Activated CD4-positive, CD25-positive, alpha-beta regulatory T cell (primary cell): ENCODE measurements at regions not wholly inside any gene's neighbourhood (a gene's known extent, or its start where the extent isn't known, plus 50 kb on each side); places are given as distances from the start of the nearest gene placed in this dataset.
"Not testable (repeated sequence)": the region's sequence is repeated elsewhere in the genome, so short reads cannot be mapped to it uniquely, and the experiment has no call there.

ENCODE experiments used
- DNase-seq, 4 experiments: peaks; one replicate each; lab custom pipeline; 2025; lab: John Stamatoyannopoulos, UW

DNA sequence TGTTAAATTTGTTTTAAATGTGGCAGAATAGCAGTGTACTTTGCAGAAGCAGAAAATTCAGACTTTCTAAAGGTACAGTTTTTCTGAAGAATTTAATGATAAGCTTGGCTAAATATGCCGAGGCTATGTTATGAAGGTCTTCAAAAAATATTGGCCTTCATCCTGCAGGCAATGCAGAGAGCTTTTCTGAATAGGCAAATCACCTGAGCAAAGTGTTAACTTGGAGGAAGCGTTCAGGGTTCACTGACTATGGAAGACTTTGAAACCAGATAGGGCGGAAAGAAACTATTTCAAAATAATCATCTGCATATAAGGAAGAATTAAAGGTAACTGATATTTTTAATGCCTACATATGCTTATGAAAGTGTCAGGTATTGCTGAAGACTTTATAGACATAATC is 133.7 kb upstream of the SETBP1 start:
- no peak for DNase-seq

DNA sequence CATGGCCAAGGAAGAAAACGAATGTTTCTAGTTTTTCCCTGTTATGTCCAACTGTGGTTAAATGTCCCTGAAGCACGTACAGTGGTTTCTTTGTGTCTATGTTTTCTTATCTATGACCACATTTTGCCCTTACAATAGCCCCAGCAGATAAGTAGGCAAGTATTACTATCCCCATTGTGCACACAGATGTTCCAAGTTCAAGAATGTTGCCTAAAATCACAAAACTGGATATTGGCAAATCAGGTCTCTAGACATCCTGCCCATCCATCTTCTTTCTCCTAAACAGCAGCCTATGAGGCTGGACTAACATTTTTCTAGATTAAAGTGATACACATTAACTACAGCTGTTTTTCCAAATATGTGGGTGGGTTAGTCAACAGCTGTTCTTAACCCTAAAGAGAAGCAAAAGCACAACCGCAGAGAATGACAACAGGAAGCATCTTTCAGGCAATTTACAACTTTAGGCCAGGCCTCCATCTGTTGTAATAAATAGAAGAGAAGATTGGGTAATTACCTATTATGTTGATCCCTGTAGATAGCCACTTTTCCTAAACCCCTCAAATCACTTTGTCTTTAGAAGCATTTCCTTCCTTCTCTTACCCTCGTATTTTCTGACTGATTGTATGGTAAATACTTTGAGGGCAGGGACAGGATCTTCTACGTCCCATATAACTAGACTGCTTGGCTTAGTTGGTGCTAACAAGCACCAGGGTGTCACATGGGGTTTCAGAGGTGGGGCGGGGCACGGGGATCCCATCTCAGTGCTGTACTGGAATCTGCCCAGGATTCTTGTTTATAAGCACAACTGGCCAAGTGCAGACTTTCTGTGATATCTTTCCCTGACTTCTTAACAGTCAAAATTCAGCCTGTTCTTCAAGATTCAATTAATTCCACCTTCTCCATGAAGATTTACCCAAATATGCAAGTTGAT is 132.1 kb upstream of the SETBP1 start:
- no peak for DNase-seq

DNA sequence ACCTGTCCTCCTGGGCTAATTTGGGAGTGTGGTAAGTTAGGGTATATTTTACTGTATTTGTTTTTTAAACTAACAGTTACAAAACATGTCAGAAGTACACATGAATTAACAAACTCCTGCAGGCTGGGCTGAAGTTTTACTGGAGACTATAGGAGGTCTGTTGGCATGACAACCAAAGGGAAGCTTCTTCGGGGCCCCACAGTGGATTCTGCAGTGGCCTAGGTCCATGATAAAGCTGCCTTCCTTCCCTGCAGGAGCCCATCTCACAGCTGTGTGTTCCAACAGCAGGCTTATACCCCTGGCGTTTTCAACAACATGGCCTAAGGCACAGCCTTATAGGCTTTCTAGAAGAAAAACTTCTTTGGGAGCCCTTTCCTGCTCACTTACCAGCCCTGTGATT is 128.0 kb upstream of the SETBP1 start:
- DNase-seq, result no peak

DNA sequence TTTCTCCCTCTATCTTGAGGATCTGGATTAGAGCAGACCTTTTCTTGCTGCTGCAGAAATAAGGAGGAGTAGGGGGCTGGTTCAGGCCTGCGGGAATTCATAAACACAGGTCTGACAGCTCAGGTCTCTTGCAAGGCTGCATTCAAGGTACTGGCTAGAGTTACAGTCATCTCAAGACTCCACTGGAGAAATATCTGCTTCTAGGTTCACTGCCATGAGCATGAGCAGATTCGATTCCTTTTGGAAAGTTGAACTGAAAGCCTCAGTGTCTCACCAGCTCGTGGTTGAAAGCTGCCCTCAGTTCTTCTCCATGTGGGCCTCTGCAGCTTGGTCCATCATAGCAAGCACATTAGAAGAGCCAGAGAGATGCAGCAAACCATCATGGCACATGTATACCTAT is 124.4 kb upstream of the SETBP1 start:
- no peak for DNase-seq

DNA sequence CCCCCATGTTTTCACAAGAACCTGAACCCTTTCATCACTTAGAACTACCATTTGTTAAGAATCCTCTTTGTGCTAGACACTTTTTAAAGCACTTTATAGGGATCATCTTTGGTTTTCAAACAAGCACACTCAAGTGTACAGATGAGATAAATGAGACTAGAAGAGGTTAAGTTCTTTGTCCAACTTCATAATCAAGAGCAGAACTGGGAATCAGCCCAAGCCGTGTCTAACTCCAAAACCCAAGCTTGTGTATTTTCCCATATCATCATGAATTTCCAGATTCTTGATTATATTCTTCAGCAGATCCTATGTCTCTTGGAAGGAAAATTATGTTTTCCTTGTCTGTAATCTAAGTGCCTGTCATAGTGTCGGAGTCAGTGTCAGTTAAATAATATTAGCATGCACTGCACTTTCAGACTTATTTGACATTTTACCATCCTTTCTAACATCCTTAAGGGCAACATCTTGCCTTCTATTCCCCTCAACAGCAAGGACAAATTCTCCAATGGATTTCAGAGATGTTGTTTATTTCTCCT is 123.0 kb upstream of the SETBP1 start:
- DNase-seq, result no peak

DNA sequence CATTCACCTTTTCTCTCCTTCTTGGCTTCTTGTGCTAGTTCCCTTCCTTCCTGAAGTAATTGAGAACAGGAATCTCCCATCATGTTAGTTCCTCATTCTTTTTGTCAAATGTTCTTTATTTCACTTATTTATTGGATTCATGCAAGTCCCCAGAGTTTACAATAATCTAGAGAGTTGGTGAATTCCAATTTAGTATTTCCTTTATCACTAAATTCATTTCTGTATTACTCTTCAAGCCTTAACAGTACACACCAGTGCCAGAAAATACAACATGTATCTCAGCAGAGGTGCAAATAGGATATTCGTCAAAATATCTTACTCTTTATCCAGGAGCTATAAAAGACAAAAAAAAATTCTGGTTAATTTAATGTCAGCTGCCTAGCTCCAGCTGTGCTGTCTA is 121.9 kb upstream of the SETBP1 start:
- no peak for DNase-seq

DNA sequence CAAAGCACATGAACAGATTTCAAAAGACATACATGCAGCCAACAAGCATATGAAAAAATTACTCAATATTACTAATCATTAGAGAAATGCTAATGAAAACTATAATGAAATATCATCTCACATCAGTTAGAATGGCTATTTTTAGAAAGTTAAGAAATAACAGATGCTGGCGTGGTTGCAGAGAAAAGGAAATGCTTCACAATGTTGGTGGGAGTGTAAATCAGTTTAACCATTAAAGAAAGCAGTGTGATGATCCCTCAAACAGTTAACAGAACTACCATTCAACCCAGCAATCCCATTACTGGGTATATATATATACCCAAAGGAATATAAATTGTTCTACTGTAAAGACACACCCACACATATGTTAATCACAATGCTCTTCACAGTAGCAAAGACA is 117.7 kb upstream of the SETBP1 start:
- no peak for DNase-seq

DNA sequence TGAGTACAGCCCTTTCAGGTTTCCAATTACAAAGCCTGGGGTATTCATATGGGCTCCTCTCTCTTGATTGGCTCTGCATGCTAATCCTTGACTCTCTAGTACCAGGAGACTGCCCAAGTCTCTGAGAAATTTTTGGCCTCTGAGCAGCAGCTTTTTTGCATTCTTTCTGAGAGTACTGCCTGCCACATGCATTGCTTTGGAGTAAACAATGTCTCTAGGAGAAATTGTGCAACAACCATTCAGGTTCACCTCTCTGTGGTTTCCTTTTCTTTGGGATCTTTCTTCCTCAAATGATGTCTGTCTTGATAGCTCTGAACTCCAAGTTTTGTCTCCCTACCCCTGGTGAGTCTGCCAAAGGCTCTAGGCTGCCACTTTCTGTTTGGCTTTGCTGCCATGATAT is 115.8 kb upstream of the SETBP1 start:
- no peak for DNase-seq

DNA sequence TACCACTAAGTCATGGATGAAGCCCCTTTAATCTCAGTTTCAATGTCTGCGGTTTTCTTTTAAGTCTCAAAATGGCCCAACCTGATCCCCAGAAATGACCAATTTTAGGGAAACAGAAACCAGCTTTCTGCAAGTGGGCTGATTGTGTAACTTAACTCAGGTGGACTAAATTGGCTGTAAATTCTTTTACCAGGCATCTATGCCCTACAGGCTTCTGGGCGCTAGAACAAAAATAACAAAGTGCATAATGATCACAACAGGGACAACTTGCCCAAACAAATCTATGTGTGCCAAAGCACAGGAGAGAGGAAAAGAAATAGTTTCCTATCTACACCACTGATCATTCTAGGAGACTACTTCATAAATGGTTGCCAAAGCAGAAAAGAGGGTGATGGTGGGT is 112.3 kb upstream of the SETBP1 start:
- no peak for DNase-seq

DNA sequence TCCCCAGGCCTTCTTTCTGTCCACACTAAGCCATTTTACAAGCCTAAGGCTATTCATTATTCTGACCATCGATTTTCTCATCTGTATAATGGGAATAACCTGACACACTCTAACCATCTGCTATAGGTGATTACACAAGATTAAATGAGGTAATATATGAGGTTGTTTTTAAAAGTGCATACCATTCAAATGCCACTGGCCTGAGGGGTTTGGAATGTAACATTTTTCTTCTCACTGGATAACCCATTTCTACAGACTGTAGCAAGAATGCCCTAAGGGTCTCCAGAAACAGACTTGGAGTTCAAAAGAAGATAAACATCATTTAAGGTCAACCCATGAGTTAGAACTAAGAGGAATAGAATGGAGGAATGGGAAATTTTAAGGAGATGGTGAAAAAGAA is 111.7 kb upstream of the SETBP1 start:
- no peak for DNase-seq

DNA sequence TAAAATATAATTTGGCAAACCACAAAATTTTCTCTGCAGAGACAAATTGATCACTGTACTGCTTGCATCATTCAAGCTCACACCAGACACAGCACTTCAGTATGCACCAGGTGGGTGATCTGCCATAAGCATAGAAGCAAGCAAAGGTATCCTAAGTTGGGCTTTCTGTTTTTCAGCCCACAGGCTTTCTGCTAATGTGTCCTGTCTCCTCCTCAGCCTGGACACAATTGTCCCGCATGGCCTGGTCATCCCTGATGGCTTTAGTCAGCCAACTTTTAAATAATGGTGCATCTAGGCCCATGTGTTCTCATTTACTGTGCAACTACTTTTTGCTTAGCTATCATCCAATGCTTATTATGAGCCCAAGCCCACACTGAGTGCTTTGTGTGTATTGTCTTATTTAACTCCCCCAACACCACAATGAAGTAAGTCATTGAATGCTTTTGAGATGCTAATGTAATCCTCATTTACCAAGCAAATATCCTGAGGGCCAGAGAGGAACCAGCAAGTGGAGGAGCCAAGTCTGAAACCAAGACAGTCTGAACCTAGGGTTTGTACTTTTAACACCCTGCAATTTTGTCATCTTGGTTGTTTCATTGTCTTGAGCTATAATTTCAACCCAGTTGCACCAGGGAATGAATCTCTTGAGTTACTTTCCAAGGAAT is 111.2 kb upstream of the SETBP1 start:
- DNase-seq, result no peak

DNA sequence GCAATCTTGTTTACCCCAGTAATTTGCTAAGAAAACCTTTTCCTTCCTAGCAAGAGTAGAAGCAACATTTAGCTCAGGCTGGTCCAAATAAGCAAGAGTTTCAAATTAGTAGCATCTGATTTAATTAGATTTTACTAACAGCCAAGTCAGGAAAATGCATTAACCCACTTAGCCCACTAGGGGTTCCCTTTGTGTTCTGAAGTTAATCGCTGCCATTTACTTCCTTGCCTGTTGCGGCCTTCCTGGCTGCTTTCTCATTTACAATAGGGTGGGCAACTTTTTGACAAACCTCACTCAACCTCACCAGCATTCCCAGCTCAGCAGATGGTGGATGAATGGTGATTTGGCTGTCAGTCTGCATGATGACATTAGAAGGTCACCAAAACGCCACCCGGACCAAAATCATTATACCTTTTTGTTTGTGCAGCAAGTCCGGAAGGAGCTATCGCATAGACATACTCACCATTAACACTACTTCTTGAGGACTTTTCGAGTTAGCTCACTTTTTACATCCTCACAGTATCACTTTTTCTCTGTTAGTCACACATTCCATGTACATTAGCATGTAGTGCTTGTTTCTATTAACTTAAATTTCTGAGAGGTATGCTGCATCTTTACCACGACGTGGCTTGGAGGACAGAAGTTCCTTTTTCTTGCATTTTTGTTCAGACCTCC is 101.5 kb upstream of the SETBP1 start:
- no peak for DNase-seq

DNA sequence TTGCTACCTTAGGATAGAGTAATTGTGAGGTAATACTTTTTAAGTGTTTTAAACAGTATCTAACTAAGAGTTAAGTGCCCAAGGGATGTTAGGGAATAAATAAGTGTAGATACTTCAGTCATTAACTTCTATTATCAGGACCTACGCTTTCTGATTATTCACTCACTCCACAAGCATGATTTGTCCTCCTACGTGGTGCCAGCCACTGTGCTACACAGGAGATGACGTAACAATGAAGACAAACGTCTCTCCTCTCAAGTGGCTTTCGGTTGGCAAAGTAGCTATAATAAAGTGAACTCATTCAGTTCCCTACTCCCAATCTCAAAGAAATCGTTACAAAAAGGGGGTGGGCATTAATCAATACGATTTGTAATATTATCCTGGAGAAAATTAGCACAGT is 100.9 kb upstream of the SETBP1 start:
- no peak for DNase-seq

DNA sequence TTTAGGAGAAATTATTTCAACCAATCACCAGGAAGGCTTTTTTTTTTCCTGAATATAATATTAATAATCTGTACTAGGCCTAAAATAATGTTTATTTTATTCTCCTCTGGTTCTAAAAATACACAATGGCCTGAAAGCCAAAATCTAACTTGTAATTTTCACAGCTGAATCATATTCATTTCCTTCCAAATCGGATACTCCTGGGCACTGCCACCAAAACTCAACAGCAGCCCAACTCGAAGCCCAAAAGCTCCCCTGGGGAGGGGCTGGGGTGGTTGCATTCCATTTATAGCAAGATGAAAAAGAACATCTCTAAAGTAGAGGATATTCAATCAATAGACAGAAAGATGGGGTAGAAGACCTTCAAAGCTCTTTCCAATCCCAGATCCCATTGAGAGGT is 100.5 kb upstream of the SETBP1 start:
- no peak for DNase-seq

DNA sequence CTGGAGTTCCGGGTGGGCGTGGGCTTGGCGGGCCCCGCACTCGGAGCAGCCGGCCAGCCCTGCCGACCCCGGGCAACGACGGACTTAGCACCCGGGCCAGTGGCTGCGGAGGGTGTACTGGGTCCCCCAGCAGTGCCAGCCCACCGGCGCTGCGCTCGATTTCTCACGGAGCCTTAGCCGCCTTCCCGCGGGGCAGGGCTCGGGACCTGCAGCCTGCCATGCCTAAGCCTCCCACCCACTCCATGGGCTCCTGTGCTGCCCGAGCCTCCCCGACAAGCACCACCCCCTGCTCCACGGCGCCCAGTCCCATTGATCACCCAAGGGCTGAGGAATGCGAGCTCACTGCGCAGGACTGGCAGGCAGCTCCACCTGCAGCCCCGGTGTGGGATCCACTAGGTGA is 99.9 kb upstream of the SETBP1 start:
- DNase-seq, result not testable (repeated sequence)

DNA sequence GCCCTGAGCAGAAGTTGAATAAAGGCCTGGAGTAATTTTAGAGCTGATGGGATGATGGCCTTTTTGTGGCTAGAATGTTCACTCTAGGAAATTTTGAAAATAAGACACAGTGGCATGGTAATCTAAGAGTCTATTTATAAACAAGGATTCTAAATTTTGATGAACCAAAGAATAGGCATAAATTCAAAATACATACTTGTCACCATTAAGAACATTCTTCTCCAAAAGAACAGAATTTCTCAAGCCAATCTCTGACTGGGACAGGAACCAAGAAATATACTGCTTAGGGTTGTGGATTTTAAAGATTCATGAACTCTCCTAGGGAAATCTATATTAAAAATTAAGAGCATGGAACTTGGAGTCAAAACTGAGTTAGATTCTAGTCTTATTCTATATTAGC is 98.2 kb upstream of the SETBP1 start:
- DNase-seq, result no peak

DNA sequence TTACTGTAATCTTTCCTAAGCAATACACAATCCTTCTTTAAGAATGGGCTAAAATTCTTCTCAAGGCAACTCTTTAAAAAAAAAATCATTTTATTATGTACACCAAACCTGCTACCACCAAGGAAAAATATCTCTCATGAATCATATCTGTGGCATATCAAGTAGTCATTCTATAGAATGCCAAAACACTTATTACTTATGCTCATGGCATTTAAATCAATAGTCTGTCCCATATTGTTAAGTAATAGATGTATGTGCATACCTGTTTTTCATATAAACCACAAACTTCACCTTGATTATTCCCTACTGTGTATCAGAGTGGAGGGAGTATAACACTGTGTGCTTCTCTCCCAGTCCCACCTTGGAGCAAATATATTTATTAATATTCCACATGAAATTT is 95.8 kb upstream of the SETBP1 start:
- DNase-seq, result no peak

DNA sequence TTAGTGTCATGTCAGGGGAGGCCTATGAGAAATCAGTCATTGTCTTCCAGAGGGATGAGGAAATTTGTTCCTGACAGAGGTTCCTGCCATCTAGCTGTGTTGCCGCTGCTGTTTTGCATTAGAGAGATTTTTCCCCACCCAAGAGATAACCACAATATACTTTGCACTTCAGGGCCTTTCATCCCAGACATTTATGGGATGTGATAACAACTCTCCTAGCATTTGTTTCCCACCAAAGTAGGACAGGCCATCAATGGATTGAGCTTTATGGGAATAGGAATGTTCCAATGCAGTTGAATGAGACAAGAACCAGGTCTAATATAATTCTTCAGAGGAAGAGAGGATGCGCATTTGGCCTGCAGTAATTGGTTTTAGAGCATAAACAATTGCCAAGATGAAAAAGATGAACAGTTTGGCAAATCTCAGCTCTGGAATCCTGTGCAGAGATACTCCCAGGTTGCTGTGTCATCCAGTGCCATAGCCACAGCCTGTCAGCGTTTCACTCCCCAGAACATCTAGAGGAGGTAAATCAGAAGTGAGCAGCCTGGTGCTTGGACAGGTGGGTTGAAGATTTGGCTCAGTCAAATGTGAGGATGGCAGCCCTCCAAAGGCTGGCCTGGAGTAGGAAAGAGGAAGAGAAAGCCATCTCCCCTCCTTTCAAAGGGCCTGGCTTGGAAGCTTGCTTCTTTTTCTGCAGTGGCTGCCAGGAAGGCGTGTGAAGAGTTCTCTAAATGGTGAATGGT is 93.7 kb upstream of the SETBP1 start:
- no peak for DNase-seq

DNA sequence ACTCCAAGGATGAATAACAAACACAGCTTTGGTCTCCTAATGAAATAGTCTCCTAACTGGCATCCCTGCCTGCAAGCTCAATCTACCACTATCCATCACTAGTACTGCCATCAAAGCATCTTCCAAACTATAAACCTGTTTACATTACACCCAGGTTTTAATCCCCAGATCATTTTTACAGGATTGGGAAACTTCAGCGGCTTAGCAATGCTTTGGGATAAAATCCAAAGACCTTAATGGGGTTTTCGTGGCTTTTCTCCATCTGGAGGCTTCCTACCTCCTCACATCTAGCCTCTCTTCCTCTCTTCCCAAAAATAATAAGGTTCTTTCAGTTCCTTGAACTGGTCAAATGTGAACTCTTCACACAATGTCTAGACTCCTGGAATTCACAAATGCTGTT is 92.2 kb upstream of the SETBP1 start:
- DNase-seq, result no peak

DNA sequence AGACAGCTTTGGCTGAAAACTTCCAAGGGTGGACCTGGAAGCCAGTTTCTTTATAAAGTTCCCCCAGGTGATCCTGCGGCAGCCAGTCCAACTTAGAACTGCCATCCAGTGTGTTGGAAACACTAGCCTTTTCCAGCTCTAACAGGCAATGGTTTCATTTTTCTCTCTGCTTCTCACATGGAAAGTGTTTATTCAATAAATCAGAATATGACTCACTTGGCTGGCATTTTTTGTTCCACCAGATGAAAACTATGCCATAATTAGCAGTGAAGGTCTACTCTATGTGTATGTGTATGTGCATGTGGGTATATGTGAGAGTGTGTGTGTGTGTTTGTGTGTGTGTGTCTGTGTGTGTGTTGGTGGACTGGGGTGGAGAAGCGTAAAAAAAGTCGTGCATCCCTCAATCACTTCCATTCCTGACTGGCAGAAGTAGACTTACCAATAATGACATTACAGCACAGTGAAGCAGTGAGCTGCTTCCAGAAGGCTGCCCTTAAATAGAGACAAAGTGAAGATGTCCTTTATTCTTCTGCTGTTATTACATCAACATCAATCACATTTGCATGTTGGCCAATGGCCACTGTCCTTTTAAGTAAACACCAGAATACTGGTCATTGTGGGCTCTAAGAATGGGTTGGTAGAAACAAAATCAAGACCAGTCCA is 90.9 kb upstream of the SETBP1 start:
- no peak for DNase-seq

DNA sequence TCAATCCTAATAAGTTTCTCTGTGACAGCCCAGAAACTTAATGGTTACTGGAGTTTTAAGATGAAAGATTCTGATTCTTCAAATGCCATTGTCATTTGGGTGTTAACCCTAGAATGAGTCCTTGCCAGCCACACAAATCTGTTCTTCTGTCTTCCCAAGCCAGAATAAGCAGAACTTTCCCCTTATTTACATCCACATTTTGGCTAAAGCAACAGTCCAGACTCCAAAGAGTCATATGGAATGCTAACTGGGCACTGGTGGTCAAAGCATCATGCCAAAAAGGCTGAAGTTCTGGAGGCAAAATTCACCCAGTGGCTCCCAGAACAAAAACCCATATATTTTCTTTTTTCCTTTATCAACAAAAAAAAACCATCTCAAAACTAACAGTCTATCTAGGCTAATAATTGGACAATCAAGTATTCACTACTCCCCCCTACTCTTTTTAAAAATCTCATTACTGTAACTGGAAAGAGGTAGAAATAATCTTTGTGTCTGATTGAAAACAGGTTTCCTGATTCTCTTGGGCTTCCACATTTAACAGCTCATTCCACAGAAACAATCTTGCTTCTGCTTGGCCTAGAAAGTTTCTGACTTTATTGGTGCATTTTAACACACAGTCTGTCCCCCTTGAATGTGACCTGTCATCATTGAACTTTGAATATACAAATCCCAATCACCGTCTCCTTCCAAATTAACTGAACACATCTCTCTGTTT is 89.6 kb upstream of the SETBP1 start:
- no peak for DNase-seq
